Fibroblast of mammary gland (primary cell): ENCODE measurements at regions not wholly inside any gene's neighbourhood (a gene's known extent, or its start where the extent isn't known, plus 50 kb on each side); places are given as distances from the start of the nearest gene placed in this dataset.

ENCODE experiments used
- DNase-seq: peaks from one replicate; pipeline ENCODE4 v3.0.0-alpha.2; 2010; ENCODE audit warnings: low read depth
- H3K4me3 ChIP-seq: 2 replicates; pipeline ENCODE4 v1.5.1; 2011; ENCODE audit warnings: low read depth, mild to moderate bottlenecking, low read length, moderate library complexity; ENCODE audit not compliant: control insufficient read depth
- CTCF ChIP-seq: conservative IDR thresholded peaks from 2 replicates; pipeline ENCODE4 v1.5.1; 2011; ENCODE audit warnings: low read depth, low read length, inconsistent platforms; ENCODE audit not compliant: control insufficient read depth, insufficient read depth

DNA sequence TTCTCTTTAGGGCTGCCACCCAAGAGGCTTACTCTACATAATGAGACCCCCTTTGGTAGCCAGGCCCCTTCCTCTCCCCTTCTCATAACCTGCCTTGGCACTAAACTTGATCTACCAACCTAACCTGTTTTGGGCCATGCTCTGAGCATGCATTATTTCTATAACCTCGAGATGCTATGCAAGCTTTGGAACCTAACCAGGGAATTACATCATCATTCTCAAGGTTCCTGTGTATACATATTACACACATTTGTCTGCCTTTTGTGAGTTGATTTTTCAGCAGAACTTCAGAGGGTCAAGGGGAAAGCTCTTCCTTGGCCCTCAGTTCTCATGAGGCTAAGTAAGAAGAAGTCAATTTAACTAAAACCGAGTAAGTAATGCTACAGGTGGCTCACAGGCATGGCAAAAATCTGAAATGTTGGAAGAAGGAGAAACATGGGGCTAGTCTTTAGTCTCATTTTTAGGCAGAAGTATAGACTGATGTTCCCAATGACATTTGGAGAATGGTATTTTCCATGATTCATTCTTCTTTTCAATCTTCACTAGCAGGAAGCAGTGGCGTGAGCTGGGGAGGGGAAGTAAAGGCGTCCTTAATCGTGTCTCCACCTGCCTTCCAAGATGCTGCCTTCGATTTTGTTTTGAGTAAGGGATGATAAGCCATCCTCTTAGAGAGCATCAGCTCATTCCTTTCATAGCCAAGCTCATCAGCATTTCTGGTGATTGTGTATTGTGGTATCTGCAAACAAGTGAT, 308.4 kb downstream of the ABCC12 start:
- TF ChIP-seq CTCF, result no peak
- no peak overlapping the region for H3K4me3 ChIP-seq
- DNase-seq, result peak; percentile 5

DNA sequence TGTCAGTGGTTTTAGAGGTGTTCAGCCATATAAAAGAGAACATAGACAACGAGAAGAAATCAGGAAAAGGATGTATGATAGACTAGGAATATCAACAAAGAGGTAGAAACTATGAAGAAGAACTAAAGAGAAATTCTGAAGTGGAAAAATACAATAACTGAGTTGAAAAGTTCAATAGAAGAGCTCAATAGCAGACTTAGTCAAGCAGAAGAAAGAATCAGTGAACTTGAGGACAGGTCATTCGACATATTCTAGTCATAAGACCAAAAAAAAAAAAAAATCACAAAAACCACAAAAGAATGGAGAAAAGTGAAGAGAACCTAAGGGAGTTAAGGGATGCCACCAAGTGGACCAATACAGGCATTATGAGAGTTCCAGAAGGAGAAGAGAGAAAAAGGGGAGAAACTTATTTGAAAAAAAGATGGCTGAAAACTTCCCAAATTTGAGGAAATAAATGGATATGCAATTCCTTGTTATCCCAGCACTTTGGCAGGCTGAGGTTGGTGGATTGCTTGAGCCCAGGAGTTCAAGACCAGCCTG, 321.2 kb downstream of the ABCC12 start:
- DNase-seq, result no peak
- no peak overlapping the region for H3K4me3 ChIP-seq
- no peak for TF ChIP-seq CTCF

GRCh38 chr16:47833771-47834170, 322.0 kb downstream of the ABCC12 start:
- DNase-seq, result no peak
- TF ChIP-seq CTCF, result no peak
- no peak overlapping the region for H3K4me3 ChIP-seq

DNA sequence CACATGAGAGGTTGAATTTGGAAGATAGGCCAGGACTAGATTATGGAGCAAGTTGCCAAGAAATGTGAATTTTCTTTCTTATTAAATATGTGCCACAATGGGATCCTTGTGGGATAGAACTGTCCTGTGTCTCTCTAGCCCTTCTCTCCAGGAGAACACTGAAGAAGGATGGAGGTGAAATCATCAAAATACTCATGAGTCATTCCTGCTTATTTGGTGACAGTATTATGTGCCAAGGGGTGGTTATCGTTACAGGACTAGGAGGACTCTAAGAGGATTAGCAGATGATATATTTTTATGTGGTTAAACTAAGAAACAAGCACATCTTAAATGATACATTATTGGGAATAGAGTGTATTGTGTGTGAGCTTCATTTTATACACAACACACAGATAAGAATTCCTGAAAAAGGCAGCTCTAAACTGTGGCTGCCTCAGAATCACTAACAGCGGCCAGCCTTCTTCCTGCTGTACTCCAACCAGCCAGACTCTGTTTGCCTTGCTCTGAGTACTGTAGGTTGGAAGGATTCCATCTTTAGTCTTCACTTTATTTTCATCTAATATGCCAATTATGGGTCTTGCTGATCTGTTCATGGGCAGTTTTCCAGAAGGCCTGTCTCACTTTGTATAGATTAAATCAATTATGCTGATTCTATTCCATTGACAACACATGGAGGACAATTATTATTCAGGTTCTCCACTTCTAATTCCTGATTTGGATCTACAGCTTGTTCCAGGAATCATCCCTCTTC, 325.8 kb downstream of the ABCC12 start:
- TF ChIP-seq CTCF, result no peak
- no peak for DNase-seq
- no peak overlapping the region for H3K4me3 ChIP-seq

- DNase-seq, result no peak
- no peak for TF ChIP-seq CTCF
- no peak overlapping the region for H3K4me3 ChIP-seq
Measured at GRCh38 chr16:47826070-47826469, 329.7 kb downstream of the ABCC12 start.

DNA sequence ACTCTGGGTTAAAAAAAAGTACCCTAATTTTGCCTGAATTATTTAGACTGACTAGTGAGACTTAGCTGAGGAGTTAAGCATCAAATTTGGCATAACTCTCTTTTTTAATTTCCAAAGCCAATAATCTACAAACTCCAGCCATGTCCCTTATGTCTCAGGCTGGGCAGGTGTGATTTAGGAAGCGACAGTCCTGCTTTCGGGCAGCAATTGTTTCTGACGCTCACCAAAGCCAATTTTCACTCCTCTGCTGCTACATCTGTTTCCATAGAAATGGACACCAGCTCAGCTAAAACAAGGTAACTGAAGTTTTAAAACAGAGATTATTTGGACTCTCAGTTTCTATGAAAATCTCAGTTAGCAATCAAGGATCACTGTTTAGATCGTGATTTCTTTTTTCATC, 338.7 kb downstream of the ABCC12 start:
- H3K4me3 ChIP-seq, result no peak overlapping the region
- no peak for DNase-seq
- no peak for TF ChIP-seq CTCF

- TF ChIP-seq CTCF, result no peak
- no peak overlapping the region for H3K4me3 ChIP-seq
- DNase-seq, result no peak
Measured at GRCh38 chr16:47816511-47816910, 339.3 kb downstream of the ABCC12 start.
